ENCODE measurements at regions not wholly inside any gene's neighbourhood (a gene's known extent, or its start where the extent isn't known, plus 50 kb on each side); places are given as distances from the start of the nearest gene placed in this dataset.

DNA sequence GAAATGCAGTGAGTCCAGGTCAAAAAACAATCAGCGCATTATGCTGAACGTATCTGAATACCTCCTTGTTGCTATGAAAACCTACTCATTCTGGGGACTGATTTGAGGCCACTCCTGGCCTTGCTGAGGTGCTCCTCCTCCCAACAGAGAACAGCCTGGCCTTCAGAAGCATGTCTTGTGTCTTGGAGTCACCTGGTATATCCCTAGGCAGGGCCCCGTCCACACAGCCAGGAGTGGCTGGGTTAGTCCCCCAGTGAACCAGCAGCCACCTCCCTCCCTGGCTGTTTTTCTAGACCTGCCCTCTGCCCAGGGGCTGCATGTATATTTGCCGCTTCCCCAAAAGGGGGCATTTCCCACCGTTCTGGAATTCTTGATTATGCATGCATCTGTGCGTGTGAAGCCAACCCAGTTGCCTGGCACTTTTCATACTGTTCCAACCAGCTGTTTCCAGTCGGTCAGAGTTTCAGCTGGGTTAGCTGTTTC lies 99.2 kb upstream of the SPATA31C2 start:
- H3K36me3 Mint-ChIP-seq (ENCODE audit: low read depth), result no peaks in the 10 kb centered on the region
- H3K9me3 Mint-ChIP-seq, result no peaks in the 10 kb centered on the region
- peaks cover 11% of the 10 kb centered on the region for H3K4me1 Mint-ChIP-seq (ENCODE audit: low read depth)
- CTCF ChIA-PET, result no interaction called here
- H3K27ac Mint-ChIP-seq, result no peak overlapping the region
- peaks cover 5% of the 10 kb centered on the region for H3K27me3 Mint-ChIP-seq (ENCODE audit: low read depth)
- DNase-seq, result no peak
- no peak overlapping the region for H3K4me3 Mint-ChIP-seq
- intact Hi-C loops (cut with micrococcal nuclease), result no loop called here

DNA sequence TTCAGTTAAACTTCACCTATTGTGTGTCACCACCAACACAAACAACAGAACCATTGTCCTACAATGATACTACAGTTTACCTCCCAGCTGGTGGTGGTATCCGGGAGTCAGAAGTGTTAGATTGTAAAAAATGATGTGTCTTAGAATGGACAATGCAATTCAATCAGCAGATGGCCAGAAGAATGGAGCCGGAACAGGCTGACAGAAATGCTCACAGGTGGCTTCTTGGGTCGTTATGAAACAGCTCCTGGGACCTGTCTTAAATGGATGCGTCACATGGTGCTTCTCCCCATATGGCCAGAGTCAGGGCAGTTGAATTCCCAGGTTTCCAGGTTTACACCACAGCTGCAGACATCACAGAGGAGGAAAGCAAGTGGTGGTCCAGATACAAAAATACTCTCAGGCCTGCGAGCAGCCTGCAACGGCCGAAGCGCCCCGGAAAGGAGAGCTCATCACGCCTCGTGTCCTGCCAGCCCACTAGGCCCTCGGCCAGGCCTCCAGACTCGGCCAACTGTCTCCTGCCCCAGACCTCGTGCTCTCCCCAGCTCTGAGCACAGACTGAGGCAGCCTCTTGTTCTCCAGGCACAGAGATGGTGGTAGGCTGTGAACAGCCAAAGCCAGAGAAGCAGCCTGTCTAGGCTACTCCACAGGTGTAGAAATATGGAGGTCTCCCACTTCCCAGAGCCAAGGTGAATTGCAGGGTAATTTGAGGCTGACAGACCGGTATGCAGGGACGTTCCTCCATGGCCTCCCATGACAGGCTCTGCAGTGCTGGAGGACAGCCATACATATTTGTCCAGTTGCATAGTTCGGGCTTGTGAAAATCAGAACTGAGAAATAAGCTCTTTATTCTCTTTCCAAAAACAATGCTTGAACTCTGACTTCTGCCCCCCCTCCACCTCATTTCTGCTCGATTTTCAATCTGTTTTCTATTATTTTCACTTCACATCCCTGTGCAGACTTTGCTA lies 98.5 kb upstream of the SPATA31C2 start:
- Mint-ChIP-seq H3K4me1 (ENCODE audit: low read depth) (peaks cover 11% of the 10 kb centered on the region), H3K36me3 (ENCODE audit: low read depth) (no peaks in the 10 kb centered on the region)
- intact Hi-C loops (cut with micrococcal nuclease), result no loop called here

DNA sequence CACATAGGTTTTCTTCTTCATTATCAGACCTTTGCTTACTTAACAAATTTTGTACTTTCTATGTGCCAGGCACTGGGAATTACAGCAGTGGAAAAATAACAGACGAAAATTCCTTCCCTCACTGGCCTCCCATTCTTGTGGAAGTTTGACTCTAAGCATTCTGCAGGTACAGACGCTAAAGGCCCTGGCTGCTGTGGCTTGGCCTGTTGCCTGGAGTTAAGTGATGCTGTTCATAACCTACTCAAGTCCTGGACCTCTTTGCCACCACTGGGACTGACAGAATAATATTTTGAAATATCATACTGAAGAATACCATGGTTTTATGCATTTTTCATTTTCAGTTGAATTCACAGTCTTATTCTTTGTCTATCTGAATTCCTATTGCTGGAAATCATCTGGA lies 97.3 kb upstream of the SPATA31C2 start:
- Mint-ChIP-seq H3K27ac (no peak overlapping the region), H3K36me3 (ENCODE audit: low read depth) (no peaks in the 10 kb centered on the region)

More for the DNA sequence above, 98.5 kb upstream of the SPATA31C2 start:
- no peak for DNase-seq
- no peaks in the 10 kb centered on the region for H3K9me3 Mint-ChIP-seq
- no peak overlapping the region for H3K27ac Mint-ChIP-seq
- CTCF ChIA-PET, result no interaction called here
- no peak overlapping the region for H3K4me3 Mint-ChIP-seq
- peaks cover 5% of the 10 kb centered on the region for H3K27me3 Mint-ChIP-seq (ENCODE audit: low read depth)

DNA sequence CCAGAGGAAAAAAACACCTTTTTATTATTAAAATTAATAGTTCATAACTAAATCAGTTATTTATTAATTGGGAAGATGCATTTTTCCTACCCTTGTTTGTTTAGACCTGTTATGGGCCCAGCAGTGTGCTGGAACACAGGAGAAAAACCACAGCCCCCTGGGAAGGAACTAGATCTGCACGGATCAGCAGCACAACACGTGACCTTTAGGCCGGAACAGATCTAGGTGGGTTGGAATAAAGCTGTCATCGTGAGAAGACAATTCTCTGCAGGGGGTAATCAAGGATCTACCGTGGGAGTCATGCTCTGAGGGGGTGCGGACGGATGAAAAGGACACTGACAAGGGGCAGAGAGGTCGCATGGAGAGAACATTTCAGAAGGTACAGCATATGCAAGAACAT lies 95.8 kb upstream of the SPATA31C2 start:
- Mint-ChIP-seq H3K4me3 (no peak overlapping the region), H3K27me3 (ENCODE audit: low read depth) (no peaks in the 10 kb centered on the region), H3K27ac (no peak overlapping the region), H3K9me3 (no peaks in the 10 kb centered on the region), H3K36me3 (ENCODE audit: low read depth) (no peaks in the 10 kb centered on the region), H3K4me1 (ENCODE audit: low read depth) (peaks cover 11% of the 10 kb centered on the region)
- intact Hi-C loops (cut with micrococcal nuclease), result no loop called here
- CTCF ChIA-PET, result no interaction called here
- DNase-seq, result no peak

More for the DNA sequence above, 97.3 kb upstream of the SPATA31C2 start:
- CTCF ChIA-PET, result no interaction called here
- intact Hi-C loops (cut with micrococcal nuclease), result no loop called here
- Mint-ChIP-seq H3K27me3 (ENCODE audit: low read depth) (peaks cover 2% of the 10 kb centered on the region), H3K9me3 (no peaks in the 10 kb centered on the region), H3K4me1 (ENCODE audit: low read depth) (peaks cover 11% of the 10 kb centered on the region), H3K4me3 (no peak overlapping the region)
- DNase-seq, result no peak

DNA sequence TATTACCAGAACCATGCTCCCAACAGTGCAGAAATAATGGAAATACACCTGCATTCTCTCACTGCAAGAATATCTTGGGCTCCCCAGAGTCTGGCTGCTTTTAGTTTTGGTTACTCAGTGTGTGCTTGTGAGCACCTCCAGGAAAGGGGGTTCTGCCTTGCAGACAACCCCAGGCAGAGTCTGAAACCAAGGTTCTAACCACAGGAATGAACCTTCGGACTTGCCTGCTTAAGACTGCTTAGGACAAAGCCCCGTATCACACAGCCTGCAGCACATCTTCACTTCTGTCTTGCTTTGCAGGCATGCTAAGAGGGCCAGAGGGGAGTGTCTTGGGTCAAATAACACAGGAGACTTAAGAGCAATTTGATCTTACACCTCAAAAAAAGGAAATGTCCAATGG lies 94.8 kb upstream of the SPATA31C2 start:
- CTCF ChIA-PET, result no interaction called here
- DNase-seq, result no peak
- no peaks in the 10 kb centered on the region for H3K9me3 Mint-ChIP-seq
- no peak overlapping the region for H3K27ac Mint-ChIP-seq
- no peaks in the 10 kb centered on the region for H3K27me3 Mint-ChIP-seq (ENCODE audit: low read depth)
- H3K36me3 Mint-ChIP-seq (ENCODE audit: low read depth), result no peaks in the 10 kb centered on the region
- H3K4me3 Mint-ChIP-seq, result no peak overlapping the region
- intact Hi-C loops (cut with micrococcal nuclease), result no loop called here
- peaks cover 7% of the 10 kb centered on the region for H3K4me1 Mint-ChIP-seq (ENCODE audit: low read depth)

DNA sequence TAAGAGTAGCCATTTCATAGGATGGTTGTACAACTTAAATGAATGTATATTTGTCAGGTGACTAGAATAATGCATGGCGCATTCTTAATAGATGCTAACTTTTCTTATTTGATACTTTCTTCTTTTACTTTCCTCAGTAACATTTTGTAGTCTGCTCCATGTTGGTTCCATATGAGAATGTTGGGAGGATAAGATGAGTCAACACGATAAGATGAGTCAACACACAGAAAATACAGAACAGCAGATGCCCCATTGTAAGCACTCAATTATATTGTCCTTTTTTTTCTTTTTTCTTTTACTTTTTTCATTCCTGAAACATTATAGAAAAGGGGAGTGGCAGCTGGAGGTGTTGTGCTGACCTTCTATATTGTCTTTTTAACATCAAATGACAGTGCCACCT lies 92.3 kb upstream of the SPATA31C2 start:
- H3K4me3 Mint-ChIP-seq, result no peak overlapping the region
- no peak for DNase-seq
- H3K4me1 Mint-ChIP-seq (ENCODE audit: low read depth), result no peaks in the 10 kb centered on the region
- H3K27me3 Mint-ChIP-seq (ENCODE audit: low read depth), result no peaks in the 10 kb centered on the region
- no peaks in the 10 kb centered on the region for H3K9me3 Mint-ChIP-seq
- intact Hi-C loops (cut with micrococcal nuclease), result no loop called here
- no peaks in the 10 kb centered on the region for H3K36me3 Mint-ChIP-seq (ENCODE audit: low read depth)
- no peak overlapping the region for H3K27ac Mint-ChIP-seq
- CTCF ChIA-PET, result no interaction called here

DNA sequence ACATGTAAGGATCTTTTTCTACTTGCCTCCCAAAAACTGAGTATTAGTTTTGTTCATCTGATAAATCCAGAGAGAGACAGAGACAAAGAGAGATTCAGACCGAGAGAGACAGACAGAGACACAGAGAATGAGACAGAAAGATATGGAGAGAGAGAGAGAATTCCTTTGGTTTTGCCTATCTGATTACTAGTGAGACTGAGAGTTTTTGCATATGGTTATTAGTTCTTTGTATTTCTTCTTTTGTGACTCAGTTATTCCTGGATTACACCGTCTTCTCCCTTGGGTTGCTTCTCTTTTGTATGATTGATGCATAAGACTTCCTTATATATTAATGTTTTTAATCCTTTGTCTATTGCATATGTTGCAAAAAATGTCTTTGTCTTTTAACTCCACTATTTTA lies 91.2 kb upstream of the SPATA31C2 start:
- DNase-seq, result no peak
- no peaks in the 10 kb centered on the region for H3K27me3 Mint-ChIP-seq (ENCODE audit: low read depth)
- no peak overlapping the region for H3K27ac Mint-ChIP-seq
- no peak overlapping the region for H3K4me3 Mint-ChIP-seq
- intact Hi-C loops (cut with micrococcal nuclease), result no loop called here
- H3K36me3 Mint-ChIP-seq (ENCODE audit: low read depth), result no peaks in the 10 kb centered on the region
- H3K9me3 Mint-ChIP-seq, result no peaks in the 10 kb centered on the region
- CTCF ChIA-PET, result no interaction called here
- no peaks in the 10 kb centered on the region for H3K4me1 Mint-ChIP-seq (ENCODE audit: low read depth)

DNA sequence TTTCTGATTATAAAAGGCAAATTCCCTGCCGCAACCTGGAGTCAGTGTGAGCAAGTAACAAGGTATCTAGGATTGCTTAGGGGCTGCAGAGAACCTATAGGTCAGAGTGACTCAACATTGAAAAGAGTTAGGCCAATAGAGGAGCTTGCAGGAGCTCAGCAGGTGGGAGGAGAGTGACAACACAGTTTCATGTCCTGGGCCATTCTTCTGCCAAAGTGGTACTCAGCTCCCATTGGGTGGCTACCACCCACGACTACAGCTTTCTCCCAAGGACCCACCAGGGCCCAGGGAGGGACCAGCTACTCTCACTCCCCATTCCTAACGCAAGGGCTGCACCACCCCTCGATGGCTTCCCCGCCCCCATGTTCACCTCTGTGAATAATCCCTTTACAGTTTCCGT lies 86.7 kb upstream of the SPATA31C2 start:
- H3K36me3 Mint-ChIP-seq (ENCODE audit: low read depth), result no peaks in the 10 kb centered on the region
- CTCF ChIA-PET, result no interaction called here
- intact Hi-C loops (cut with micrococcal nuclease), result no loop called here
- H3K27me3 Mint-ChIP-seq (ENCODE audit: low read depth), result peaks cover 9% of the 10 kb centered on the region
- H3K9me3 Mint-ChIP-seq, result no peaks in the 10 kb centered on the region
- no peaks in the 10 kb centered on the region for H3K4me1 Mint-ChIP-seq (ENCODE audit: low read depth)
- no peak for DNase-seq
- H3K27ac Mint-ChIP-seq, result no peak overlapping the region
- no peak overlapping the region for H3K4me3 Mint-ChIP-seq

DNA sequence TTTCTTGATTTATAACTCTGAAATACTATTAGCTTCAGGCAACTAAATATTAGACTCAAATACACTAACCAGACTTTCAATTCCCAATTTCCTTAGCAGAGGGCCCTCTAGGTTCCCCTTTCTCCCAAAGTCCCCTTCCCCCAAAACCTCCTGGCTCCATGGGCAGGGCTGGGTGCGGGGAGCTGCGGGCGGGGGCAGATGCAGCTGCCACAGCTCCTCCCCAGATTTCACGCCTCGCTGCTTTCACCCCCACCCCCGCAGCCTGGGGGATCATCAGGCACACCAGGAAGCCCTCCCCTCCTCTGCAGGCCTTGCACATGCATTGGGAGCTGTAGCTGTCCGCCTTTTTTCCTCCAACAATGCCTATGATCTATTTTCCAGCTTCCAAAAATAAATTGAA lies 82.8 kb upstream of the SPATA31C2 start:
- H3K4me3 Mint-ChIP-seq, result no peak overlapping the region
- H3K27me3 Mint-ChIP-seq (ENCODE audit: low read depth), result peaks cover 9% of the 10 kb centered on the region
- CTCF ChIA-PET, result interaction anchor here (0.6 kb wide), 1 partner anchor 37 kb away, joined by 3 read pairs; no protein-coding TSS in a partner anchor
- no peaks in the 10 kb centered on the region for H3K36me3 Mint-ChIP-seq (ENCODE audit: low read depth)
- no peaks in the 10 kb centered on the region for H3K4me1 Mint-ChIP-seq (ENCODE audit: low read depth)
- no peaks in the 10 kb centered on the region for H3K9me3 Mint-ChIP-seq
- H3K27ac Mint-ChIP-seq, result no peak overlapping the region
- DNase-seq, result no peak
- intact Hi-C loops (cut with micrococcal nuclease), result no loop called here

DNA sequence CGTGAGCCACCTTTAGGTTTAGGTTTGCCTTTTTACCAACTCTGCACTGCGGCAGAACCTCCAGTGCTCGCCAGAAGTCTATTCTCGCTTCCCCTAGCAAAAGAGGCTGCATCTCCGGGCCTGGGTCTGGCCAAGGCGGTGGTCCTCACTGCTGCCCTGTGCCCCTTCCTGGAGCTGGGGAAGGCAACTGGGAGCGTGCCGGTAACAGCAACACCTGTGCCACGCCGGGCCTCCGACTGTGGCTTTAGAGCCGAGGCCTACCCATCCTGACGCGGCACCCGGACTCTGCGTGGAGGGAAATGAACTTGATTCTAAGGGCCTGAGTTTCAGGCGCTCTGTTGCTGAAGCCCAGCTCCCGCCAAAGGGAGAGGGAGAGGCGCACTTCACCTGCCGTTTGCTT lies 82.4 kb upstream of the SPATA31C2 start:
- H3K27ac Mint-ChIP-seq, result no peak overlapping the region
- CTCF ChIA-PET, result interaction anchor here (0.6 kb wide), 1 partner anchor 37 kb away, joined by 3 read pairs; no protein-coding TSS in a partner anchor
- H3K27me3 Mint-ChIP-seq (ENCODE audit: low read depth), result peaks cover 9% of the 10 kb centered on the region
- H3K4me3 Mint-ChIP-seq, result no peak overlapping the region
- no peaks in the 10 kb centered on the region for H3K4me1 Mint-ChIP-seq (ENCODE audit: low read depth)
- no peaks in the 10 kb centered on the region for H3K36me3 Mint-ChIP-seq (ENCODE audit: low read depth)
- no peak for DNase-seq
- H3K9me3 Mint-ChIP-seq, result no peaks in the 10 kb centered on the region
- intact Hi-C loops (cut with micrococcal nuclease), result no loop called here

DNA sequence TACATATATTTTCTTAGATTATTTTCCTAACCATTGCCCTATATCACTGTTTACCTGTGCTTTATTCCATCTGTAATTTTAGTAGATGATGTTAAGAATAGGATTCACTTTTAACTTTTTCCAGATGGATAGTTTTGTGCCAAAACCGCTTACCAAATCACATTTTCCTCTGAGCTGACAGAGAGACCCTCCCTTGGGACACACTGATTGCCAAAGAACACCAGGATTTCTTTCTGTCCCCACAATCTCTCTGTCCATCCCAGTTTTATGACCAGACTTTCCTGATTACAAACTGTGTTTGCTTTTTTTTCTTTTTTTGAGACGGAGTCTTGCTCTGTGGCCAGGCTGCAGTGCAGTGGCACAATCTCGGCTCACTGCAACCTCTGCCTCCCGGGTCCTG lies 81.3 kb upstream of the SPATA31C2 start:
- DNase-seq, result no peak
- intact Hi-C loops (cut with micrococcal nuclease), result no loop called here
- H3K4me3 Mint-ChIP-seq, result no peak overlapping the region
- no peak overlapping the region for H3K27ac Mint-ChIP-seq
- peaks cover 12% of the 10 kb centered on the region for H3K27me3 Mint-ChIP-seq (ENCODE audit: low read depth)
- CTCF ChIA-PET, result no interaction called here
- no peaks in the 10 kb centered on the region for H3K4me1 Mint-ChIP-seq (ENCODE audit: low read depth)
- no peaks in the 10 kb centered on the region for H3K36me3 Mint-ChIP-seq (ENCODE audit: low read depth)
- no peaks in the 10 kb centered on the region for H3K9me3 Mint-ChIP-seq

DNA sequence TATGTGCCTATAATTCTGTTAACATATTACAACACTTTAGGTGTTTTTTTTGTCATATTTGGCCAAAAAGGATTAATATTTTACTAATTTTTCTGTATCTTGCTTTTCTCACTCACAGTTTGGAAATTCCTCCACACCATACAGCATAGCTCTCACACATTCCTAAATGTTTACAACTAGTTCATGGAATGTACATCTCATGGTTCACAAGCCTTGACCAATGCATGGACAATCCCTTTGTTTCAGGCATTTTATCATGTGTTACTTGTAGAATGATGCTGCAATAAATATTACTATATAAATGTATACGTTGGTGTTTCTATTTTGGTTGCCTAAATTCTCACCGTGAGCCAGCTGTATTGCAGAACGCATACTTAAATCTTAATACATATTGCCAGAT lies 80.5 kb upstream of the SPATA31C2 start:
- CTCF ChIA-PET, result no interaction called here
- intact Hi-C loops (cut with micrococcal nuclease), result no loop called here
- no peaks in the 10 kb centered on the region for H3K36me3 Mint-ChIP-seq (ENCODE audit: low read depth)
- no peaks in the 10 kb centered on the region for H3K4me1 Mint-ChIP-seq (ENCODE audit: low read depth)
- no peak for DNase-seq
- peaks cover 12% of the 10 kb centered on the region for H3K27me3 Mint-ChIP-seq (ENCODE audit: low read depth)
- H3K4me3 Mint-ChIP-seq, result no peak overlapping the region
- H3K9me3 Mint-ChIP-seq, result peaks cover 1% of the 10 kb centered on the region
- no peak overlapping the region for H3K27ac Mint-ChIP-seq
